Pancreas (tissue), 10 donors: ENCODE measurements at regions not wholly inside any gene's neighbourhood (a gene's known extent, or its start where the extent isn't known, plus 50 kb on each side); places are given as distances from the start of the nearest gene placed in this dataset.

ENCODE experiments used
- ATAC-seq, 4 donors: fragments of 200-7000 bp; cut with Tn5 transposase; one replicate each; pipeline versions ENCODE4 v1.8.0 to v1.9.1; 2020; ENCODE audit warnings: mild to moderate bottlenecking in 4 of 4, moderate library complexity in 4 of 4
- DNase-seq, 6 donors: peaks; one replicate each; pipeline ENCODE4 v3.0.0-alpha.2; 2020
- FAIRE-seq: peaks from 2 replicates; lab custom pipeline; 2012; peaks lifted over from hg19 to GRCh38; lab: Jason Lieb, UNC
- H3K27ac ChIP-seq, 4 donors: fragments of 200-600 bp; sonication (generic); 1 replicate in 3 of 4; 2 replicates in 1 of 4; pipeline versions ENCODE4 v1.5.0 to v1.8.0; 2020
- H3K27me3 ChIP-seq, 4 donors: fragments of 200-600 bp; one replicate each; pipeline ENCODE4 v1.8.0; 2021
- H3K36me3 ChIP-seq, 3 donors: fragments of 200-600 bp; sonication (generic) in 1 of 3; one replicate each; pipeline versions ENCODE4 v1.5.0 to v1.8.0; 2020 to 2021
- H3K4me1 ChIP-seq, 3 donors: fragments of 200-600 bp; one replicate each; pipeline ENCODE4 v1.8.0; 2021
- H3K4me3 ChIP-seq, 4 donors: fragments of 200-600 bp; sonication (generic) in 2 of 4; one replicate each; pipeline versions ENCODE4 v1.5.0 to v1.8.0; 2020 to 2021
- H3K9me3 ChIP-seq, 4 donors: fragments of 200-600 bp; one replicate each; pipeline ENCODE4 v1.8.0; 2021
- WGBS, 2 donors: extraction: QIAGEN DNeasy Blood & Tissue Kit; methylation state at CpG; one replicate each; pipeline ENCODE4 v1.1.7; 2013; 5-methylcytosine and 5-hydroxymethylcytosine counted together
- intact Hi-C, 3 donors: fragments of 100-400 bp; cut with DNase I; formaldehyde crosslinking; loops; one replicate each; pipeline versions ENCODE4 v1.11.1 to v1.14.2; 2022
- TF ChIP-seq, protein P1 (sequence below), 4 donors: fragments of 200-600 bp; sonication (generic) in 3 of 4; IDR thresholded peaks; one replicate each; pipeline versions ENCODE4 v1.5.0 to v1.8.0; 2021; ENCODE audit warnings: antibody characterized with exemption in 4 of 4
- donor health status: healthy with polysubstance abuse.
- donor health status: DM: no; HTN: no; CAD: no; lungs with moderate emphysema.
- donor health status: DM: no; HTN: no; CAD: no.
- donor health status: control.
- donor health status: control.
- donor health status: Bipolar disorder and iron deficiency.
- donor health status: DM: yes; HTN: yes; CAD: no.
- donor health status: DM: no; HTN: no; CAD: no.
- donor health status: DM: no; HTN: no; CAD: no.
- donor health status: DM: yes; HTN: yes; CAD: no.

- FAIRE-seq (no peak), ATAC-seq (no peak), DNase-seq (no peak)
- Histone ChIP-seq H3K27me3 (no peaks in the 10 kb centered on the region), H3K9me3 (no peaks in the 10 kb centered on the region), H3K4me3 (no peak overlapping the region), H3K36me3 (no peaks in the 10 kb centered on the region), H3K4me1 (no peaks in the 10 kb centered on the region), H3K27ac (no peak overlapping the region)
- TF ChIP-seq, protein P1, sequence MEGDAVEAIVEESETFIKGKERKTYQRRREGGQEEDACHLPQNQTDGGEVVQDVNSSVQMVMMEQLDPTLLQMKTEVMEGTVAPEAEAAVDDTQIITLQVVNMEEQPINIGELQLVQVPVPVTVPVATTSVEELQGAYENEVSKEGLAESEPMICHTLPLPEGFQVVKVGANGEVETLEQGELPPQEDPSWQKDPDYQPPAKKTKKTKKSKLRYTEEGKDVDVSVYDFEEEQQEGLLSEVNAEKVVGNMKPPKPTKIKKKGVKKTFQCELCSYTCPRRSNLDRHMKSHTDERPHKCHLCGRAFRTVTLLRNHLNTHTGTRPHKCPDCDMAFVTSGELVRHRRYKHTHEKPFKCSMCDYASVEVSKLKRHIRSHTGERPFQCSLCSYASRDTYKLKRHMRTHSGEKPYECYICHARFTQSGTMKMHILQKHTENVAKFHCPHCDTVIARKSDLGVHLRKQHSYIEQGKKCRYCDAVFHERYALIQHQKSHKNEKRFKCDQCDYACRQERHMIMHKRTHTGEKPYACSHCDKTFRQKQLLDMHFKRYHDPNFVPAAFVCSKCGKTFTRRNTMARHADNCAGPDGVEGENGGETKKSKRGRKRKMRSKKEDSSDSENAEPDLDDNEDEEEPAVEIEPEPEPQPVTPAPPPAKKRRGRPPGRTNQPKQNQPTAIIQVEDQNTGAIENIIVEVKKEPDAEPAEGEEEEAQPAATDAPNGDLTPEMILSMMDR (IDR thresholded peaks at IDR 0.05): no peak
- WGBS, 2 donors: 52 to 60% methylated on average over 1 of the region's 1 CpG
- intact Hi-C loops: no loop called here
Measured at GRCh38 chr3:162262129-162262528, 765.5 kb downstream of the OTOL1 start.

DNA sequence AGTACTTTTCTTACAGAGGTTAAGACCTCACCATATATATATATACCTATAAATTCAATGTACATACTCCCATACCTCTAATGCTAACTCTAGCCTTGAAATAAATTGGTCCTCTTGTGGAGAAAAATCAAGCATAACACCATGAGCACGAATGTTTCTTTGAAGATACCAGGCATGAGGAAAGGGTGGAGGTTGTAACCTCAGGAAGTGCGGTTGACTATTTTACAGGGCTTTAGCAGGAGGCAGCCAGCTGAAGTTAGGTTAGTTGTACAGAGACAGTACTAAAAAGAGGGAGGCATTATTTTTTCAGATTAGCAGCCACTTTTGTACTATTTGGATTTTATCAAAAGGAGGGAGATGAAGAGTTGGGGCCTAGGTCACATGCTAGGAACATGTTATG, 767.0 kb downstream of the OTOL1 start:
- WGBS, 2 donors: 52 to 66% methylated on average over 2 of the region's 2 CpGs
- intact Hi-C loops: no loop called here
- TF ChIP-seq, protein P1 (IDR thresholded peaks at IDR 0.05): no peak

GRCh38 chr3:162269636-162270458, 773.2 kb downstream of the OTOL1 start:
- WGBS, 2 donors: 38 to 39% methylated on average over 9 of the region's 9 CpGs
- Histone ChIP-seq H3K9me3 (no peaks in the 10 kb centered on the region), H3K4me3 (no peak overlapping the region), H3K4me1 (no peaks in the 10 kb centered on the region), H3K36me3 (no peaks in the 10 kb centered on the region), H3K27me3 (no peaks in the 10 kb centered on the region), H3K27ac (no peak overlapping the region)
- FAIRE-seq: no peak
- intact Hi-C loops: no loop called here
- TF ChIP-seq, protein P1 (IDR thresholded peaks at IDR 0.05): no peak
- no peak for DNase-seq
- ATAC-seq: no peak

More for the DNA sequence above, 767.0 kb downstream of the OTOL1 start:
- FAIRE-seq (no peak), DNase-seq (no peak), ATAC-seq (no peak)
- Histone ChIP-seq H3K36me3 (no peaks in the 10 kb centered on the region), H3K27me3 (no peaks in the 10 kb centered on the region), H3K9me3 (no peaks in the 10 kb centered on the region), H3K4me3 (no peak overlapping the region), H3K4me1 (no peaks in the 10 kb centered on the region), H3K27ac (no peak overlapping the region)

- TF ChIP-seq, protein P1 (IDR thresholded peaks at IDR 0.05): no peak
- H3K9me3 ChIP-seq: no peaks in the 10 kb centered on the region
- no peak for FAIRE-seq
- no peak overlapping the region for H3K27ac ChIP-seq
- H3K4me1 ChIP-seq: no peaks in the 10 kb centered on the region
- H3K4me3 ChIP-seq: no peak overlapping the region
- no peaks in the 10 kb centered on the region for H3K36me3 ChIP-seq
- no peaks in the 10 kb centered on the region for H3K27me3 ChIP-seq
- DNase-seq: no peak
- intact Hi-C loops: no loop called here
- no peak for ATAC-seq
Measured at GRCh38 chr3:162274070-162274469, 777.5 kb downstream of the OTOL1 start.

DNA sequence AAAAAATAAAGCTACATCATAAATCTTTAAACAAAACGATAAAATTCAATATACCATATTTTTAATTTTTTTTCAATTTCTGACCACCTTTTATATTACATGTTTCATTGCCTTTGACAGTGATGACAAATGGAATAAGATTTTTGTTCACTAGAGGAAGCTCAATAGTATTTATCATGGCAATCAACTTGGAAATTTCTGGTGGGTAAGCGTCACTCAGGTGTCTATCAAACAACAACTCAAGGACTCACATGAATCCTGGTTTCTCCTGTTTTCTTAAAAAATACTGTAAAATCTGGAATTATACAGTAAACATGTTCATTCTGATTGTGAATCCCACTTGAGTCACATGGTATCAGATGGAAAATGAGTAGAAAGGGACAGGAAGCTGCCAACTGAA, 782.2 kb downstream of the OTOL1 start:
- WGBS, 2 donors: 58 to 71% methylated on average over 2 of the region's 2 CpGs
- no peak for ATAC-seq
- Histone ChIP-seq H3K27me3 (no peaks in the 10 kb centered on the region), H3K27ac (no peak overlapping the region), H3K4me3 (no peak overlapping the region), H3K9me3 (no peaks in the 10 kb centered on the region), H3K36me3 (no peaks in the 10 kb centered on the region), H3K4me1 (no peaks in the 10 kb centered on the region)
- no peak for FAIRE-seq
- no peak for DNase-seq
- TF ChIP-seq, protein P1 (IDR thresholded peaks at IDR 0.05): no peak
- intact Hi-C loops: no loop called here
